ENCODE measurements at regions not wholly inside any gene's neighbourhood (a gene's known extent, or its start where the extent isn't known, plus 50 kb on each side); places are given as distances from the start of the nearest gene placed in this dataset.

- FAIRE-seq (no peak), ATAC-seq (no peak), DNase-seq (ENCODE audit: low read depth in 1 of 2, low spot score in 1 of 2) (no peak)
- CTCF ChIA-PET = no interaction called here
- no peak for TF ChIP-seq NPAS2 (CRISPR knock-in tag; IDR thresholded peaks at IDR 0.05; ENCODE audit: borderline replicate concordance)
- no peak for TF ChIP-seq FOSL2 (IDR thresholded peaks at IDR 0.05)
- TF ChIP-seq FOSL2 (CRISPR knock-in tag; IDR thresholded peaks at IDR 0.05) = no peak
- no peak for TF ChIP-seq BHLHE40 (IDR thresholded peaks at IDR 0.05; ENCODE audit: low read depth, low read length)
- no peak for TF ChIP-seq NR3C1 (IDR thresholded peaks at IDR 0.05)
- TF ChIP-seq JUN (IDR thresholded peaks at IDR 0.05) = no peak
- no peak for TF ChIP-seq CHD4 (IDR thresholded peaks at IDR 0.05; ENCODE audit: borderline replicate concordance)
- TF ChIP-seq HOXB13 (CRISPR knock-in tag; IDR thresholded peaks at IDR 0.05; ENCODE audit: low read depth) = no peak
- H3K4me2 ChIP-seq = no peak overlapping the region
- 79% methylated on average over 10 of the region's 10 CpGs for WGBS (ENCODE audit: missing lambda C conversion rate)
- POLR2A ChIA-PET = no interaction called here
- no peak overlapping the region for H3K4me3 ChIP-seq
- no peaks in the 10 kb centered on the region for H3K4me1 ChIP-seq
- 0 out of 3 replicates have a peak, but pooled peaks cover 2% of the 10 kb centered on the region for H3K9me3 ChIP-seq
- no peak overlapping the region for H3K27ac ChIP-seq
These were observed 337.4 kb upstream of the ID2 start for GRCh38 chr2:8344144-8345097.

GRCh38 chr2:8345200-8345599, 336.7 kb upstream of the ID2 start:
- Histone ChIP-seq H3K9me3 (0 out of 3 replicates have a peak, but pooled peaks cover 2% of the 10 kb centered on the region), H3K4me1 (no peaks in the 10 kb centered on the region), H3K27ac (no peak overlapping the region), H3K4me3 (no peak overlapping the region), H3K4me2 (no peak overlapping the region)
- TF ChIP-seq ZC3H11A (IDR thresholded peaks at IDR 0.05) (no peak), ZNF302 (CRISPR knock-in tag; IDR thresholded peaks at IDR 0.05) (no peak), MYC (IDR thresholded peaks at IDR 0.05; ENCODE audit: borderline replicate concordance, low read length) (no peak), RARB (CRISPR knock-in tag; IDR thresholded peaks at IDR 0.05) (no peak), EP300 (IDR thresholded peaks at IDR 0.05) (no peak), E2F6 (IDR thresholded peaks at IDR 0.05; ENCODE audit: borderline replicate concordance, low read depth) (no peak), NPAS2 (CRISPR knock-in tag; IDR thresholded peaks at IDR 0.05; ENCODE audit: borderline replicate concordance) (no peak), HOXA7 (CRISPR knock-in tag; IDR thresholded peaks at IDR 0.05) (no peak), HDAC2 (IDR thresholded peaks at IDR 0.05) (no peak), NR3C1 (IDR thresholded peaks at IDR 0.05) (no peak), FOXS1 (CRISPR knock-in tag; IDR thresholded peaks at IDR 0.05) (no peak), POLR2A (IDR thresholded peaks at IDR 0.05; ENCODE audit: low read length) (no peak)
- 74% methylated on average over 5 of the region's 5 CpGs for WGBS (ENCODE audit: missing lambda C conversion rate)
- POLR2A ChIA-PET = no interaction called here
- FAIRE-seq (no peak), ATAC-seq (no peak), DNase-seq (ENCODE audit: low read depth in 1 of 2, low spot score in 1 of 2) (no peak)
- CTCF ChIA-PET = interaction anchor here (0.9 kb wide), 1 partner anchor 10 kb away, joined by 3 read pairs; no protein-coding TSS in a partner anchor

- Histone ChIP-seq H3K9me3 (no peaks in the 10 kb centered on the region), H3K4me3 (no peak overlapping the region), H3K4me1 (no peaks in the 10 kb centered on the region), H3K4me2 (no peak overlapping the region), H3K27ac (no peak overlapping the region)
- ChIA-PET CTCF (no interaction called here), POLR2A (no interaction called here)
- no peak for TF ChIP-seq ZC3H11A (IDR thresholded peaks at IDR 0.05)
- TF ChIP-seq HMGXB4 (CRISPR knock-in tag; IDR thresholded peaks at IDR 0.05; ENCODE audit: borderline replicate concordance) = no peak
- no peak for TF ChIP-seq RFX5 (IDR thresholded peaks at IDR 0.05)
- TF ChIP-seq ZFP36 (IDR thresholded peaks at IDR 0.05; ENCODE audit: borderline replicate concordance, partially characterized antibody) = no peak
- TF ChIP-seq HOXB5 (CRISPR knock-in tag; IDR thresholded peaks at IDR 0.05) = no peak
- TF ChIP-seq POLR2A (IDR thresholded peaks at IDR 0.05; ENCODE audit: low read length) = no peak
- TF ChIP-seq EP300 (IDR thresholded peaks at IDR 0.05) = no peak
- no peak for TF ChIP-seq BHLHE40 (IDR thresholded peaks at IDR 0.05; ENCODE audit: low read depth, low read length)
- TF ChIP-seq PBX3 (IDR thresholded peaks at IDR 0.05) = no peak
- no peak for TF ChIP-seq GATA3 (IDR thresholded peaks at IDR 0.05; ENCODE audit: borderline replicate concordance)
- TF ChIP-seq CEBPB (IDR thresholded peaks at IDR 0.05) = no peak
- TF ChIP-seq TP53 (CRISPR knock-in tag; IDR thresholded peaks at IDR 0.05) = no peak
- FAIRE-seq = no peak
- DNase-seq (ENCODE audit: low read depth in 1 of 2, low spot score in 1 of 2) = no peak
- no peak for ATAC-seq
- 62% methylated on average over 7 of the region's 7 CpGs for WGBS (ENCODE audit: missing lambda C conversion rate)
These were observed 335.6 kb upstream of the ID2 start for GRCh38 chr2:8346208-8346607.
